ELR (cell line): ENCODE measurements at regions not wholly inside any gene's neighbourhood (a gene's known extent, or its start where the extent isn't known, plus 50 kb on each side); places are given as distances from the start of the nearest gene placed in this dataset.

Experiments used
- DNase-seq: peaks from one replicate; pipeline ENCODE4 v3.0.0-alpha.2; 2015; ENCODE audit warnings: low read depth

- DNase-seq = no peak
Measured at GRCh38 chr14:101179691-101180211, 276.2 kb upstream of the RTL1 start.

GRCh38 chr14:101181446-101182313 is 278.2 kb upstream of the RTL1 start:
- no peak for DNase-seq

- DNase-seq = no peak
Measured at GRCh38 chr14:101182476-101182875, 279.0 kb upstream of the RTL1 start.

GRCh38 chr14:101183376-101184103 is 280.0 kb upstream of the RTL1 start:
- DNase-seq = no peak

GRCh38 chr14:101184104-101184455 is 280.6 kb upstream of the RTL1 start:
- no peak for DNase-seq

- no peak for DNase-seq
Measured at GRCh38 chr14:101184572-101184971, 281.1 kb upstream of the RTL1 start.

GRCh38 chr14:101185073-101185835 is 281.7 kb upstream of the RTL1 start:
- no peak for DNase-seq

GRCh38 chr14:101185946-101186345 is 282.4 kb upstream of the RTL1 start:
- no peak for DNase-seq

GRCh38 chr14:101186544-101186943 is 283.0 kb upstream of the RTL1 start:
- no peak for DNase-seq

- DNase-seq = no peak
Measured at GRCh38 chr14:101186992-101187815, 283.7 kb upstream of the RTL1 start.

- DNase-seq = no peak
Measured at GRCh38 chr14:101187816-101188570, 284.5 kb upstream of the RTL1 start.

- no peak for DNase-seq
Measured at GRCh38 chr14:101188571-101188915, 285.0 kb upstream of the RTL1 start.

- no peak for DNase-seq
Measured at GRCh38 chr14:101189266-101189665, 285.7 kb upstream of the RTL1 start.

GRCh38 chr14:101189962-101190560 is 286.5 kb upstream of the RTL1 start:
- DNase-seq = no peak

GRCh38 chr14:101191101-101191720 is 287.7 kb upstream of the RTL1 start:
- no peak for DNase-seq

- no peak for DNase-seq
Measured at GRCh38 chr14:101191721-101192660, 288.5 kb upstream of the RTL1 start.

- no peak for DNase-seq
Measured at GRCh38 chr14:101192661-101193000, 289.1 kb upstream of the RTL1 start.

- DNase-seq = no peak
Measured at GRCh38 chr14:101193106-101193844, 289.8 kb upstream of the RTL1 start.
